HEK293 (cell line): ENCODE measurements at regions not wholly inside any gene's neighbourhood (a gene's known extent, or its start where the extent isn't known, plus 50 kb on each side); places are given as distances from the start of the nearest gene placed in this dataset.

Experiments used
- CTCF ChIA-PET: fragments of 350-600 bp; formaldehyde crosslinking; extraction: SDS; loops from one replicate; lab custom pipeline; 2021; ENCODE audit warnings: antibody characterized with exemption; lab: Yijun Ruan, JAX
- POLR2A ChIA-PET: fragments of 300-600 bp; formaldehyde crosslinking; extraction: SDS; loops from one replicate; lab custom pipeline; 2020; ENCODE audit warnings: antibody characterized with exemption, inconsistent platforms; lab: Yijun Ruan, JAX
- H3K27ac ChIP-seq: fragments of 200-500 bp; sonication (Bioruptor generic); 2 replicates; pipeline ENCODE4 v1.5.1; 2014; ENCODE audit warnings: low read depth, low read length, control low read depth, inconsistent platforms; ENCODE audit errors: extremely low read depth
- H3K36me3 ChIP-seq, 2 experiments: fragments of 200-500 bp in 1 of 2; sonication (Bioruptor generic) in 1 of 2; 1 replicate in 1 of 2; 2 replicates in 1 of 2; pipeline ENCODE4 v1.5.1; 2014 to 2017; ENCODE audit warnings: inconsistent platforms in 2 of 2, low read length in 2 of 2; ENCODE audit not compliant: control insufficient read depth in 2 of 2, insufficient read depth in 1 of 2
- H3K4me1 ChIP-seq: fragments of 200-500 bp; sonication (Bioruptor generic); 2 replicates; pipeline ENCODE4 v1.5.1; 2014; ENCODE audit warnings: mild to moderate bottlenecking, low read length, inconsistent platforms; ENCODE audit not compliant: control insufficient read depth, insufficient read depth
- H3K4me3 ChIP-seq: 2 replicates; pipeline ENCODE4 v1.5.1; 2011; ENCODE audit warnings: low read depth, mild to moderate bottlenecking, control low read depth, low read length, moderate library complexity
- H3K9me3 ChIP-seq: fragments of 200-500 bp; sonication (Bioruptor generic); 2 replicates; pipeline ENCODE4 v1.5.1; 2014; ENCODE audit warnings: low read depth, low read length, inconsistent platforms; ENCODE audit not compliant: control insufficient read depth, insufficient read depth
- KLF7 ChIP-seq: fragments of 450-650 bp; formaldehyde crosslinking; IDR thresholded peaks from 2 replicates; pipeline ENCODE4 v1.5.1; 2016; ENCODE audit warnings: missing biosample characterization, missing genetic modification characterization, borderline replicate concordance
- OSR2 ChIP-seq: fragments of 450-650 bp; formaldehyde crosslinking; IDR thresholded peaks from 2 replicates; pipeline ENCODE4 v1.5.1; 2016; ENCODE audit warnings: missing biosample characterization, missing genetic modification characterization
- SCRT1 ChIP-seq: fragments of 450-650 bp; formaldehyde crosslinking; IDR thresholded peaks from 2 replicates; pipeline ENCODE4 v1.5.1; 2016; ENCODE audit warnings: missing biosample characterization, missing genetic modification characterization, borderline replicate concordance
- ZNF132 ChIP-seq: fragments of 450-650 bp; formaldehyde crosslinking; IDR thresholded peaks from 2 replicates; pipeline ENCODE4 v1.5.1; 2017; ENCODE audit warnings: missing biosample characterization, missing genetic modification characterization, borderline replicate concordance
- ZNF19 ChIP-seq: fragments of 450-650 bp; formaldehyde crosslinking; IDR thresholded peaks from 2 replicates; pipeline ENCODE4; 2016; ENCODE audit warnings: missing biosample characterization, missing genetic modification characterization, low read depth
- ZNF292 ChIP-seq: fragments of 450-650 bp; formaldehyde crosslinking; IDR thresholded peaks from 2 replicates; pipeline ENCODE4 v1.5.1; 2016; ENCODE audit warnings: low read depth, missing biosample characterization, missing genetic modification characterization, borderline replicate concordance
- ZNF324 ChIP-seq: fragments of 450-650 bp; formaldehyde crosslinking; IDR thresholded peaks from 2 replicates; pipeline ENCODE4 v1.5.1; 2016; ENCODE audit warnings: missing biosample characterization, missing genetic modification characterization
- ZNF335 ChIP-seq: fragments of 450-650 bp; formaldehyde crosslinking; conservative IDR thresholded peaks from 2 replicates; pipeline ENCODE4 v1.5.1; 2016; ENCODE audit warnings: missing biosample characterization, missing genetic modification characterization
- ZNF341 ChIP-seq: fragments of 450-650 bp; formaldehyde crosslinking; IDR thresholded peaks from 2 replicates; pipeline ENCODE4; 2016; ENCODE audit warnings: low read depth, missing biosample characterization, missing genetic modification characterization
- ZNF354C ChIP-seq: fragments of 450-650 bp; formaldehyde crosslinking; IDR thresholded peaks from 2 replicates; pipeline ENCODE4 v1.5.1; 2016; ENCODE audit warnings: missing biosample characterization, missing genetic modification characterization, low read depth, borderline replicate concordance
- ZNF530 ChIP-seq: fragments of 450-650 bp; formaldehyde crosslinking; IDR thresholded peaks from 2 replicates; pipeline ENCODE4 v1.5.1; 2016; ENCODE audit warnings: low read depth, missing biosample characterization, missing genetic modification characterization
- ZNF555 ChIP-seq: fragments of 450-650 bp; formaldehyde crosslinking; conservative IDR thresholded peaks from 2 replicates; pipeline ENCODE4 v1.5.1; 2017; ENCODE audit warnings: missing biosample characterization, mild to moderate bottlenecking, missing genetic modification characterization, inconsistent platforms
- ZNF585B ChIP-seq: fragments of 450-650 bp; formaldehyde crosslinking; IDR thresholded peaks from 2 replicates; pipeline ENCODE4 v1.5.1; 2016; ENCODE audit warnings: missing biosample characterization, missing genetic modification characterization
- ZNF610 ChIP-seq: fragments of 450-650 bp; formaldehyde crosslinking; IDR thresholded peaks from 2 replicates; pipeline ENCODE4 v1.5.1; 2016; ENCODE audit warnings: missing biosample characterization, missing genetic modification characterization, borderline replicate concordance
- ZNF660 ChIP-seq: fragments of 450-650 bp; IDR thresholded peaks from 2 replicates; pipeline ENCODE4 v1.5.1; 2018; ENCODE audit warnings: missing biosample characterization, mild to moderate bottlenecking, missing genetic modification characterization
- ZNF664 ChIP-seq: fragments of 450-650 bp; formaldehyde crosslinking; IDR thresholded peaks from 2 replicates; pipeline ENCODE4 v1.5.1; 2016; ENCODE audit warnings: missing biosample characterization, missing genetic modification characterization
- ZNF843 ChIP-seq: fragments of 450-650 bp; formaldehyde crosslinking; IDR thresholded peaks from 2 replicates; pipeline ENCODE4 v1.5.1; 2016; ENCODE audit warnings: missing biosample characterization, missing genetic modification characterization
- TF ChIP-seq, protein P1 (sequence below): fragments of 450-650 bp; formaldehyde crosslinking; IDR thresholded peaks from 2 replicates; pipeline ENCODE4 v1.5.1; 2016; ENCODE audit warnings: missing biosample characterization, missing genetic modification characterization
- TF ChIP-seq, protein P2 (sequence below): fragments of 450-650 bp; formaldehyde crosslinking; IDR thresholded peaks from 2 replicates; pipeline ENCODE4 v1.5.1; 2016; ENCODE audit warnings: missing biosample characterization, missing genetic modification characterization, borderline replicate concordance
- TF ChIP-seq, protein P3 (sequence below): sonication (generic); formaldehyde crosslinking; IDR thresholded peaks from 2 replicates; pipeline ENCODE4 v1.8.1; 2022; ENCODE audit warnings: mild to moderate bottlenecking, moderate library complexity, missing genetic modification reagents
- TF ChIP-seq, protein P4 (sequence below): fragments of 450-650 bp; formaldehyde crosslinking; IDR thresholded peaks from 2 replicates; pipeline ENCODE4 v1.5.0; 2017; ENCODE audit warnings: missing biosample characterization, missing genetic modification characterization, borderline replicate concordance
- TF ChIP-seq, protein P5 (sequence below): fragments of 450-650 bp; formaldehyde crosslinking; conservative IDR thresholded peaks from 2 replicates; pipeline ENCODE4 v1.5.1; 2016; ENCODE audit warnings: low read depth, missing biosample characterization, missing genetic modification characterization

DNA sequence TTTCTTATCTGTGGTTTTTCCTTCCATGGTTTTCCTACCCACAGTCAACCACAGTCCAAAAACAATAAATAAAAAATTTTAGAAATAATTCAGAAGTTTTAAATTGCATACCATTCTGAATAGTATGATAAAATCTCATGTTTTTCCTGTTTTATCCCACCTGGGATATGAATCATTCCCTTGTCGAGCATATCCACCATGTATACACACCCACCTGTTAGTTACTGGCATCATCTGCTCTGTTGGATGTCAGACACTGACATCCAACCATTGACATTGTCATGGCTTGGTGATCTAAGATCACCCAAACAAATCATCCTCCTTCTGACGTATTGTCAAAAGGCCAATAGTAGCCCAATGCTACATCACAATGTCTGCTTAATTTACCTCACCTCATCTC, 749.8 kb downstream of the TNS3 start (continued):
- TF ChIP-seq, protein P1, sequence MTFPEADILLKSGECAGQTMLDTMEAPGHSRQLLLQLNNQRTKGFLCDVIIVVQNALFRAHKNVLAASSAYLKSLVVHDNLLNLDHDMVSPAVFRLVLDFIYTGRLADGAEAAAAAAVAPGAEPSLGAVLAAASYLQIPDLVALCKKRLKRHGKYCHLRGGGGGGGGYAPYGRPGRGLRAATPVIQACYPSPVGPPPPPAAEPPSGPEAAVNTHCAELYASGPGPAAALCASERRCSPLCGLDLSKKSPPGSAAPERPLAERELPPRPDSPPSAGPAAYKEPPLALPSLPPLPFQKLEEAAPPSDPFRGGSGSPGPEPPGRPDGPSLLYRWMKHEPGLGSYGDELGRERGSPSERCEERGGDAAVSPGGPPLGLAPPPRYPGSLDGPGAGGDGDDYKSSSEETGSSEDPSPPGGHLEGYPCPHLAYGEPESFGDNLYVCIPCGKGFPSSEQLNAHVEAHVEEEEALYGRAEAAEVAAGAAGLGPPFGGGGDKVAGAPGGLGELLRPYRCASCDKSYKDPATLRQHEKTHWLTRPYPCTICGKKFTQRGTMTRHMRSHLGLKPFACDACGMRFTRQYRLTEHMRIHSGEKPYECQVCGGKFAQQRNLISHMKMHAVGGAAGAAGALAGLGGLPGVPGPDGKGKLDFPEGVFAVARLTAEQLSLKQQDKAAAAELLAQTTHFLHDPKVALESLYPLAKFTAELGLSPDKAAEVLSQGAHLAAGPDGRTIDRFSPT (tag by site-specific recombination): no peak
- TF ChIP-seq ZNF324 (tag by site-specific recombination) (no peak), ZNF843 (tag by site-specific recombination) (no peak), ZNF354C (tag by site-specific recombination) (no peak), KLF7 (tag by site-specific recombination) (no peak), ZNF660 (tag by site-specific recombination) (no peak)
- TF ChIP-seq, protein P2, sequence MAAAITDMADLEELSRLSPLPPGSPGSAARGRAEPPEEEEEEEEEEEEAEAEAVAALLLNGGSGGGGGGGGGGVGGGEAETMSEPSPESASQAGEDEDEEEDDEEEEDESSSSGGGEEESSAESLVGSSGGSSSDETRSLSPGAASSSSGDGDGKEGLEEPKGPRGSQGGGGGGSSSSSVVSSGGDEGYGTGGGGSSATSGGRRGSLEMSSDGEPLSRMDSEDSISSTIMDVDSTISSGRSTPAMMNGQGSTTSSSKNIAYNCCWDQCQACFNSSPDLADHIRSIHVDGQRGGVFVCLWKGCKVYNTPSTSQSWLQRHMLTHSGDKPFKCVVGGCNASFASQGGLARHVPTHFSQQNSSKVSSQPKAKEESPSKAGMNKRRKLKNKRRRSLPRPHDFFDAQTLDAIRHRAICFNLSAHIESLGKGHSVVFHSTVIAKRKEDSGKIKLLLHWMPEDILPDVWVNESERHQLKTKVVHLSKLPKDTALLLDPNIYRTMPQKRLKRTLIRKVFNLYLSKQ: no peak

DNA sequence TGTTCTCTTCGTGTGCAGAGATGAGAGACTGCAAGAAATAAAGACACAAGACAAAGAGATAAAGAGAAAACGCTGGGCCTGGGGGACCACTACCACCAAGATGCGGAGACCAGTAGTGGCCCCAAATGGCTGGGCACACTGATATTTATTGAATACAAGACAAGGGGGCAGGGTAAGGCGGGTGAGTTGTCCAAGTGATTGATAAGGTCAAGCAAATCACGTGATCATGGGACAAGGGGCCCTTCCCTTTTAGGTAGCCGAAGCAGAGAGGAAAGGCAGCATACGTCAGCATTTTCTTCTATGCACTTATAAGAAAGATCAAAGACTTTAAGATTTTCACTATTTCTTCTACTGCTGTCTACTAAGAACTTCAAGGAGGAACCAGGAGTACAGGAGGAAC, 762.1 kb downstream of the TNS3 start:
- H3K4me3 ChIP-seq: no peak overlapping the region
- no peak overlapping the region for H3K27ac ChIP-seq
- CTCF ChIA-PET: no interaction called here
- no peaks in the 10 kb centered on the region for H3K4me1 ChIP-seq
- H3K36me3 ChIP-seq: no peaks in the 10 kb centered on the region
- POLR2A ChIA-PET: no interaction called here
- TF ChIP-seq, protein P3, sequence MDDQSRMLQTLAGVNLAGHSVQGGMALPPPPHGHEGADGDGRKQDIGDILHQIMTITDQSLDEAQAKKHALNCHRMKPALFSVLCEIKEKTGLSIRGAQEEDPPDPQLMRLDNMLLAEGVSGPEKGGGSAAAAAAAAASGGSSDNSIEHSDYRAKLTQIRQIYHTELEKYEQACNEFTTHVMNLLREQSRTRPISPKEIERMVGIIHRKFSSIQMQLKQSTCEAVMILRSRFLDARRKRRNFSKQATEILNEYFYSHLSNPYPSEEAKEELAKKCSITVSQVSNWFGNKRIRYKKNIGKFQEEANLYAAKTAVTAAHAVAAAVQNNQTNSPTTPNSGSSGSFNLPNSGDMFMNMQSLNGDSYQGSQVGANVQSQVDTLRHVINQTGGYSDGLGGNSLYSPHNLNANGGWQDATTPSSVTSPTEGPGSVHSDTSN: no peak
- TF ChIP-seq ZNF292 (tag by site-specific recombination): no peak
- H3K9me3 ChIP-seq: no peaks in the 10 kb centered on the region

DNA sequence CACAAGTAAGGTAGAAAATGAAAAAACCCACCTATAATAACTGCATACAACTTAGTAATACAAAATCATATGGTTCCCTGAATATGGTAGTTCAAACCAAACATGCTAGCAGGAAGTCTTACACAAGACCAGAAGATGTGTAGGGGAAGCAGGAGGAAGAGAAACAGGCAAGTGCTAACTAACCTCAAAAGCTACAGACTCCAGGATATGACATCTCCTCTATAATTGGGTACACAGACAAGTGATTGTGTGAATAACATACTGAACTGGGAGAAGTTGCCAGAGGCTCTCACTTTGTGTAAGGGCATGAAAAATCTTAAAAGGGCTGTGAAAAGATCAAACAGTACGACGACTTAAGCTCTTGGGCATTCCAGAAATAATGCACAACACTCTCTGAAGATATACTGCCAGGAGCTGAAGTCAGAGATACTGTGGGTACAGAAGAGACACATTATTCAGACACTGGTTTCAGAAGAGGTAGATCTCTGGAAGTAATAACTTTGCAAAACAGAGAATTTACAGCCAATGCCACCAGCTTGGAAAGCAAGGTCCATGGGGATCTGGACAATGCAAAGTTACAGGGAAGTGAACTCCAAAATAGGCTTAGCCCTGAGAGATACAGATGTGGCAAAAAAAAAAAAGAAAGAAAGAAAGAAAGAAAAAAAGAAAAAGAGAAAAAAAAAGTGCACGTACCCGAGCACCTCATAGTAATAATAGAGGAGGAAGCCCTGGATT, 767.2 kb downstream of the TNS3 start:
- H3K4me3 ChIP-seq: no peak overlapping the region
- H3K9me3 ChIP-seq: no peaks in the 10 kb centered on the region
- no peak overlapping the region for H3K27ac ChIP-seq
- H3K4me1 ChIP-seq: no peaks in the 10 kb centered on the region
- ChIA-PET POLR2A (no interaction called here), CTCF (interaction anchor here (0.6 kb wide), 2 partner anchors 462 to 1130 kb away, joined by 3 to 5 read pairs; no protein-coding TSS in a partner anchor)
- H3K36me3 ChIP-seq: no peaks in the 10 kb centered on the region
- TF ChIP-seq ZNF555 (tag by site-specific recombination) (no peak), ZNF530 (tag by site-specific recombination) (no peak), ZNF132 (tag by site-specific recombination) (no peak), ZNF335 (tag by site-specific recombination) (no peak), ZNF843 (tag by site-specific recombination) (no peak), ZNF19 (tag by site-specific recombination) (no peak), SCRT1 (tag by site-specific recombination) (no peak), ZNF610 (tag by site-specific recombination) (no peak), ZNF585B (tag by site-specific recombination) (no peak), ZNF341 (tag by site-specific recombination) (no peak), OSR2 (tag by site-specific recombination) (no peak), ZNF664 (no peak)
- TF ChIP-seq, protein P4, sequence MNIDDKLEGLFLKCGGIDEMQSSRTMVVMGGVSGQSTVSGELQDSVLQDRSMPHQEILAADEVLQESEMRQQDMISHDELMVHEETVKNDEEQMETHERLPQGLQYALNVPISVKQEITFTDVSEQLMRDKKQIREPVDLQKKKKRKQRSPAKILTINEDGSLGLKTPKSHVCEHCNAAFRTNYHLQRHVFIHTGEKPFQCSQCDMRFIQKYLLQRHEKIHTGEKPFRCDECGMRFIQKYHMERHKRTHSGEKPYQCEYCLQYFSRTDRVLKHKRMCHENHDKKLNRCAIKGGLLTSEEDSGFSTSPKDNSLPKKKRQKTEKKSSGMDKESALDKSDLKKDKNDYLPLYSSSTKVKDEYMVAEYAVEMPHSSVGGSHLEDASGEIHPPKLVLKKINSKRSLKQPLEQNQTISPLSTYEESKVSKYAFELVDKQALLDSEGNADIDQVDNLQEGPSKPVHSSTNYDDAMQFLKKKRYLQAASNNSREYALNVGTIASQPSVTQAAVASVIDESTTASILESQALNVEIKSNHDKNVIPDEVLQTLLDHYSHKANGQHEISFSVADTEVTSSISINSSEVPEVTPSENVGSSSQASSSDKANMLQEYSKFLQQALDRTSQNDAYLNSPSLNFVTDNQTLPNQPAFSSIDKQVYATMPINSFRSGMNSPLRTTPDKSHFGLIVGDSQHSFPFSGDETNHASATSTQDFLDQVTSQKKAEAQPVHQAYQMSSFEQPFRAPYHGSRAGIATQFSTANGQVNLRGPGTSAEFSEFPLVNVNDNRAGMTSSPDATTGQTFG (tag by site-specific recombination): no peak
- TF ChIP-seq, protein P5, sequence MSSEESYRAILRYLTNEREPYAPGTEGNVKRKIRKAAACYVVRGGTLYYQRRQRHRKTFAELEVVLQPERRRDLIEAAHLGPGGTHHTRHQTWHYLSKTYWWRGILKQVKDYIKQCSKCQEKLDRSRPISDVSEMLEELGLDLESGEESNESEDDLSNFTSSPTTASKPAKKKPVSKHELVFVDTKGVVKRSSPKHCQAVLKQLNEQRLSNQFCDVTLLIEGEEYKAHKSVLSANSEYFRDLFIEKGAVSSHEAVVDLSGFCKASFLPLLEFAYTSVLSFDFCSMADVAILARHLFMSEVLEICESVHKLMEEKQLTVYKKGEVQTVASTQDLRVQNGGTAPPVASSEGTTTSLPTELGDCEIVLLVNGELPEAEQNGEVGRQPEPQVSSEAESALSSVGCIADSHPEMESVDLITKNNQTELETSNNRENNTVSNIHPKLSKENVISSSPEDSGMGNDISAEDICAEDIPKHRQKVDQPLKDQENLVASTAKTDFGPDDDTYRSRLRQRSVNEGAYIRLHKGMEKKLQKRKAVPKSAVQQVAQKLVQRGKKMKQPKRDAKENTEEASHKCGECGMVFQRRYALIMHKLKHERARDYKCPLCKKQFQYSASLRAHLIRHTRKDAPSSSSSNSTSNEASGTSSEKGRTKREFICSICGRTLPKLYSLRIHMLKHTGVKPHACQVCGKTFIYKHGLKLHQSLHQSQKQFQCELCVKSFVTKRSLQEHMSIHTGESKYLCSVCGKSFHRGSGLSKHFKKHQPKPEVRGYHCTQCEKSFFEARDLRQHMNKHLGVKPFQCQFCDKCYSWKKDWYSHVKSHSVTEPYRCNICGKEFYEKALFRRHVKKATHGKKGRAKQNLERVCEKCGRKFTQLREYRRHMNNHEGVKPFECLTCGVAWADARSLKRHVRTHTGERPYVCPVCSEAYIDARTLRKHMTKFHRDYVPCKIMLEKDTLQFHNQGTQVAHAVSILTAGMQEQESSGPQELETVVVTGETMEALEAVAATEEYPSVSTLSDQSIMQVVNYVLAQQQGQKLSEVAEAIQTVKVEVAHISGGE: no peak
